Liver (tissue), 7 donors: ENCODE measurements at regions not wholly inside any gene's neighbourhood (a gene's known extent, or its start where the extent isn't known, plus 50 kb on each side); places are given as distances from the start of the nearest gene placed in this dataset.

Source experiments
- DNase-seq: peaks from one replicate; pipeline ENCODE4 v3.0.0-alpha.2; 2017; ENCODE audit warnings: low spot score
- H3K27ac ChIP-seq, 2 donors: one replicate each; pipeline ENCODE4 v1.7.0; 2013; ENCODE audit warnings: inconsistent platforms in 2 of 2, low read length in 2 of 2, control low read depth in 1 of 2, low read depth in 1 of 2, mild to moderate bottlenecking in 1 of 2
- H3K27me3 ChIP-seq, 4 donors: one replicate each; pipeline versions ENCODE4 v1.6.1 to v1.7.0; 2013; ENCODE audit warnings: low read length in 3 of 4, inconsistent platforms in 1 of 4, mild to moderate bottlenecking in 1 of 4, moderate library complexity in 1 of 4; ENCODE audit not compliant: control insufficient read depth in 4 of 4, insufficient read depth in 4 of 4
- H3K36me3 ChIP-seq, 4 donors: one replicate each; pipeline versions ENCODE4 v1.6.1 to v1.7.0; 2013; ENCODE audit warnings: low read length in 3 of 4, mild to moderate bottlenecking in 3 of 4, low read depth in 1 of 4, moderate library complexity in 1 of 4; ENCODE audit not compliant: control insufficient read depth in 4 of 4, insufficient read depth in 3 of 4
- H3K4me1 ChIP-seq, 4 donors: one replicate each; pipeline versions ENCODE4 v1.6.1 to v1.7.0; 2013; ENCODE audit warnings: low read length in 3 of 4, mild to moderate bottlenecking in 3 of 4, moderate library complexity in 1 of 4; ENCODE audit not compliant: control insufficient read depth in 4 of 4, insufficient read depth in 4 of 4
- H3K4me3 ChIP-seq, 3 donors: one replicate each; pipeline versions ENCODE4 v1.6.1 to v1.7.0; 2013; ENCODE audit warnings: low read length in 3 of 3, control low read depth in 1 of 3, low read depth in 1 of 3, mild to moderate bottlenecking in 1 of 3
- H3K9ac ChIP-seq, 2 donors: one replicate each; pipeline ENCODE4 v1.7.0; 2013; ENCODE audit warnings: low read length in 2 of 2, mild to moderate bottlenecking in 2 of 2, moderate library complexity in 2 of 2, control low read depth in 1 of 2, low read depth in 1 of 2
- H3K9me3 ChIP-seq, 4 donors: one replicate each; pipeline versions ENCODE4 v1.6.1 to v1.7.0; 2013; ENCODE audit warnings: low read length in 3 of 4; ENCODE audit not compliant: control insufficient read depth in 4 of 4
- EGR1 ChIP-seq, 2 donors: IDR thresholded peaks; 2 replicates each; pipeline ENCODE4 v1.6.1; 2016 to 2018; ENCODE audit warnings: antibody characterized with exemption in 2 of 2, low read depth in 2 of 2
- FOXA1 ChIP-seq: IDR thresholded peaks from 2 replicates; pipeline ENCODE4 v1.6.1; 2016; ENCODE audit warnings: antibody characterized with exemption
- FOXA2 ChIP-seq: IDR thresholded peaks from 2 replicates; pipeline ENCODE4 v1.6.1; 2016; ENCODE audit warnings: antibody characterized with exemption
- GABPA ChIP-seq, 2 donors: IDR thresholded peaks in 1 of 2; conservative IDR thresholded peaks in 1 of 2; 2 replicates each; pipeline ENCODE4 v1.6.1; 2016; ENCODE audit warnings: antibody characterized with exemption in 2 of 2, mild to moderate bottlenecking in 1 of 2, moderate library complexity in 1 of 2
- HNF4A ChIP-seq, 2 donors: conservative IDR thresholded peaks; 2 replicates each; pipeline ENCODE4 v1.6.1; 2016; ENCODE audit warnings: antibody characterized with exemption in 2 of 2, mild to moderate bottlenecking in 2 of 2
- HNF4G ChIP-seq: IDR thresholded peaks from 2 replicates; pipeline ENCODE4 v1.6.1; 2016; ENCODE audit warnings: antibody characterized with exemption
- JUND ChIP-seq, 2 donors: IDR thresholded peaks; 2 replicates each; pipeline ENCODE4 v1.6.1; 2016; ENCODE audit warnings: antibody characterized with exemption in 2 of 2
- NR2F2 ChIP-seq: IDR thresholded peaks from 2 replicates; pipeline ENCODE4 v1.6.1; 2016; ENCODE audit warnings: antibody characterized with exemption
- RAD21 ChIP-seq, 2 donors: IDR thresholded peaks; 2 replicates each; pipeline ENCODE4 v1.6.1; 2016; ENCODE audit warnings: antibody characterized with exemption in 2 of 2, mild to moderate bottlenecking in 2 of 2
- TAF1 ChIP-seq: conservative IDR thresholded peaks from 2 replicates; pipeline ENCODE4 v1.6.1; 2016; ENCODE audit warnings: antibody characterized with exemption, mild to moderate bottlenecking
- YY1 ChIP-seq: IDR thresholded peaks from 2 replicates; pipeline ENCODE4 v1.6.1; 2016; ENCODE audit warnings: antibody characterized with exemption, mild to moderate bottlenecking
- WGBS: extraction: QIAGEN DNeasy Blood & Tissue Kit; methylation state at CpG from one replicate; pipeline ENCODE4 v1.1.7; 2013; 5-methylcytosine and 5-hydroxymethylcytosine counted together
- TF ChIP-seq, protein P1 (sequence below): IDR thresholded peaks from 2 replicates; pipeline ENCODE4 v1.6.1; 2016; ENCODE audit warnings: antibody characterized with exemption
- TF ChIP-seq, protein P2 (sequence below): IDR thresholded peaks from 2 replicates; pipeline ENCODE4 v1.6.1; 2016; ENCODE audit warnings: antibody characterized with exemption, mild to moderate bottlenecking
- donor health status: healthy.
- donor health status: healthy.
- donor health status: healthy.
- donor health status: healthy.

GRCh38 chr5:43947935-43948334, 345.0 kb downstream of the NNT start:
- TF ChIP-seq RAD21 (IDR thresholded peaks at IDR 0.05) (no peak), TAF1 (no peak), YY1 (no peak), JUND (IDR thresholded peaks at IDR 0.05) (no peak), NR2F2 (no peak)
- TF ChIP-seq, protein P1, sequence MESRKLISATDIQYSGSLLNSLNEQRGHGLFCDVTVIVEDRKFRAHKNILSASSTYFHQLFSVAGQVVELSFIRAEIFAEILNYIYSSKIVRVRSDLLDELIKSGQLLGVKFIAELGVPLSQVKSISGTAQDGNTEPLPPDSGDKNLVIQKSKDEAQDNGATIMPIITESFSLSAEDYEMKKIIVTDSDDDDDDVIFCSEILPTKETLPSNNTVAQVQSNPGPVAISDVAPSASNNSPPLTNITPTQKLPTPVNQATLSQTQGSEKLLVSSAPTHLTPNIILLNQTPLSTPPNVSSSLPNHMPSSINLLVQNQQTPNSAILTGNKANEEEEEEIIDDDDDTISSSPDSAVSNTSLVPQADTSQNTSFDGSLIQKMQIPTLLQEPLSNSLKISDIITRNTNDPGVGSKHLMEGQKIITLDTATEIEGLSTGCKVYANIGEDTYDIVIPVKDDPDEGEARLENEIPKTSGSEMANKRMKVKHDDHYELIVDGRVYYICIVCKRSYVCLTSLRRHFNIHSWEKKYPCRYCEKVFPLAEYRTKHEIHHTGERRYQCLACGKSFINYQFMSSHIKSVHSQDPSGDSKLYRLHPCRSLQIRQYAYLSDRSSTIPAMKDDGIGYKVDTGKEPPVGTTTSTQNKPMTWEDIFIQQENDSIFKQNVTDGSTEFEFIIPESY = no peak
- Histone ChIP-seq H3K9me3 (peaks cover 0 to 6% (median 3%) of the 10 kb centered on the region in 4 donors), H3K9ac (no peak overlapping the region), H3K4me3 (no peak overlapping the region), H3K27ac (no peak overlapping the region), H3K4me1 (no peaks in the 10 kb centered on the region), H3K27me3 (no peaks in the 10 kb centered on the region), H3K36me3 (no peaks in the 10 kb centered on the region)
- DNase-seq = no peak
- WGBS = 40% methylated on average over 2 of the region's 2 CpGs

DNA sequence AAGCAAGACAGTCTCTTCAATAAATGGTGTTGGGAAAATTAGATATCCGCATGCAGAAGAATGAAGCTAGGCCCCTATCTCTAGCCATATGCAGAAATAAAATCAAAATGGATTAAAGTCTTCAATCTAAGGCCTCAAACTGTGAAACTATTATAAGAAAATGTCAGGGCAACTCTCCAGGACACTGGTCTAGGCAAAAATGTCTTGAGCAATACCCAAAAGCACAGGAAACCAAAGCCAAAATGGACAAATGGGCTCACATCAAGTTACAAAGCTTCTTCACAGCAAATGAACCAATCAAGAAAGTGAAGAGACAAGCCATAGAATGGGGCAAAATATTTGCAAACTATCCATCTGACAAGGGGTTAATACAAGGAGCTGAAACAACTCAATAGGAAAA, 338.8 kb downstream of the NNT start:
- Histone ChIP-seq H3K9ac (no peak overlapping the region), H3K27ac (no peak overlapping the region), H3K4me1 (no peaks in the 10 kb centered on the region), H3K36me3 (no peaks in the 10 kb centered on the region), H3K9me3 (peaks cover 0 to 6% (median 3%) of the 10 kb centered on the region in 4 donors), H3K27me3 (no peaks in the 10 kb centered on the region), H3K4me3 (no peak overlapping the region)
- 98% methylated on average over 1 of the region's 1 CpG for whole genome bisulfite sequencing
- no peak for TF ChIP-seq FOXA2
- DNase-seq = no peak

GRCh38 chr5:43940562-43940961, 337.6 kb downstream of the NNT start:
- Histone ChIP-seq H3K4me1 (no peaks in the 10 kb centered on the region), H3K9ac (no peak overlapping the region), H3K27me3 (no peaks in the 10 kb centered on the region), H3K9me3 (no peaks in the 10 kb centered on the region), H3K36me3 (no peaks in the 10 kb centered on the region), H3K4me3 (no peak overlapping the region), H3K27ac (no peak overlapping the region)
- DNase-seq = no peak
- 70% methylated on average over 2 of the region's 2 CpGs for WGBS
- TF ChIP-seq HNF4A (conservative IDR thresholded peaks at IDR 0.05) = no peak
- TF ChIP-seq, protein P2, sequence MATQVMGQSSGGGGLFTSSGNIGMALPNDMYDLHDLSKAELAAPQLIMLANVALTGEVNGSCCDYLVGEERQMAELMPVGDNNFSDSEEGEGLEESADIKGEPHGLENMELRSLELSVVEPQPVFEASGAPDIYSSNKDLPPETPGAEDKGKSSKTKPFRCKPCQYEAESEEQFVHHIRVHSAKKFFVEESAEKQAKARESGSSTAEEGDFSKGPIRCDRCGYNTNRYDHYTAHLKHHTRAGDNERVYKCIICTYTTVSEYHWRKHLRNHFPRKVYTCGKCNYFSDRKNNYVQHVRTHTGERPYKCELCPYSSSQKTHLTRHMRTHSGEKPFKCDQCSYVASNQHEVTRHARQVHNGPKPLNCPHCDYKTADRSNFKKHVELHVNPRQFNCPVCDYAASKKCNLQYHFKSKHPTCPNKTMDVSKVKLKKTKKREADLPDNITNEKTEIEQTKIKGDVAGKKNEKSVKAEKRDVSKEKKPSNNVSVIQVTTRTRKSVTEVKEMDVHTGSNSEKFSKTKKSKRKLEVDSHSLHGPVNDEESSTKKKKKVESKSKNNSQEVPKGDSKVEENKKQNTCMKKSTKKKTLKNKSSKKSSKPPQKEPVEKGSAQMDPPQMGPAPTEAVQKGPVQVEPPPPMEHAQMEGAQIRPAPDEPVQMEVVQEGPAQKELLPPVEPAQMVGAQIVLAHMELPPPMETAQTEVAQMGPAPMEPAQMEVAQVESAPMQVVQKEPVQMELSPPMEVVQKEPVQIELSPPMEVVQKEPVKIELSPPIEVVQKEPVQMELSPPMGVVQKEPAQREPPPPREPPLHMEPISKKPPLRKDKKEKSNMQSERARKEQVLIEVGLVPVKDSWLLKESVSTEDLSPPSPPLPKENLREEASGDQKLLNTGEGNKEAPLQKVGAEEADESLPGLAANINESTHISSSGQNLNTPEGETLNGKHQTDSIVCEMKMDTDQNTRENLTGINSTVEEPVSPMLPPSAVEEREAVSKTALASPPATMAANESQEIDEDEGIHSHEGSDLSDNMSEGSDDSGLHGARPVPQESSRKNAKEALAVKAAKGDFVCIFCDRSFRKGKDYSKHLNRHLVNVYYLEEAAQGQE = no peak
- TF ChIP-seq EGR1 (IDR thresholded peaks at IDR 0.05; ENCODE audit: low read depth in 2 of 2) = no peak
- TF ChIP-seq TAF1 = no peak
- TF ChIP-seq NR2F2 = no peak
- TF ChIP-seq RAD21 (IDR thresholded peaks at IDR 0.05) = no peak
- no peak for TF ChIP-seq FOXA1
- TF ChIP-seq GABPA (IDR thresholded peaks at IDR 0.05 in 1 of 2, conservative IDR thresholded peaks at IDR 0.05 in 1 of 2) = no peak
- no peak for TF ChIP-seq HNF4G
